H9 (cell line): ENCODE measurements at regions not wholly inside any gene's neighbourhood (a gene's known extent, or its start where the extent isn't known, plus 50 kb on each side); places are given as distances from the start of the nearest gene placed in this dataset.

Experiments used
- DNase-seq: peaks from one replicate; pipeline ENCODE4 v3.0.0-alpha.2; 2017
- H2AFZ ChIP-seq: one replicate; pipeline ENCODE4 v1.6.1; 2013; ENCODE audit warnings: mild to moderate bottlenecking, low read length, control low read depth, moderate library complexity
- H2AK5ac ChIP-seq: 2 replicates; pipeline ENCODE4 v1.6.1; 2013; ENCODE audit warnings: low read length, control low read depth, mixed read lengths; ENCODE audit not compliant: insufficient read length
- H2BK120ac ChIP-seq: one replicate; pipeline ENCODE4 v1.6.1; 2013; ENCODE audit warnings: low read depth, mild to moderate bottlenecking, low read length, control low read depth, inconsistent platforms; ENCODE audit not compliant: poor library complexity, severe bottlenecking
- H2BK12ac ChIP-seq: 2 replicates; pipeline ENCODE4 v1.6.1; 2013; ENCODE audit warnings: low read length, control low read depth, mixed read lengths, low read depth; ENCODE audit not compliant: insufficient read length
- H2BK15ac ChIP-seq: 2 replicates; pipeline ENCODE4 v1.6.1; 2013; ENCODE audit warnings: low read depth, low read length, control low read depth
- H2BK20ac ChIP-seq: one replicate; pipeline ENCODE4 v1.6.1; 2013; ENCODE audit warnings: low read depth, mild to moderate bottlenecking, low read length, control low read depth, inconsistent platforms; ENCODE audit not compliant: poor library complexity, severe bottlenecking
- H2BK5ac ChIP-seq: 2 replicates; pipeline ENCODE4 v1.6.1; 2013; ENCODE audit warnings: low read length, control low read depth, mixed read lengths; ENCODE audit not compliant: insufficient read length
- H3K14ac ChIP-seq: 2 replicates; pipeline ENCODE4 v1.6.1; 2013; ENCODE audit warnings: low read length, control low read depth; ENCODE audit not compliant: insufficient read depth
- H3K18ac ChIP-seq: 2 replicates; pipeline ENCODE4 v1.6.1; 2013; ENCODE audit warnings: low read depth, mild to moderate bottlenecking, mixed read lengths, low read length, control low read depth; ENCODE audit not compliant: insufficient read length
- H3K23ac ChIP-seq: 2 replicates; pipeline ENCODE4 v1.6.1; 2013; ENCODE audit warnings: low read length, control low read depth, mixed read lengths, low read depth; ENCODE audit not compliant: insufficient read length
- H3K23me2 ChIP-seq: 2 replicates; pipeline ENCODE4 v1.6.1; 2013; ENCODE audit warnings: low read depth, mild to moderate bottlenecking, mixed read lengths, low read length, control low read depth; ENCODE audit not compliant: insufficient read length, poor library complexity, severe bottlenecking
- H3K27ac ChIP-seq: 2 replicates; pipeline ENCODE4 v1.5.1; 2013; ENCODE audit warnings: low read length, control low read depth, mixed read lengths, low read depth; ENCODE audit not compliant: insufficient read length
- H3K27me3 ChIP-seq: 2 replicates; pipeline ENCODE4 v1.6.1; 2013; ENCODE audit warnings: low read length, control low read depth, inconsistent platforms; ENCODE audit not compliant: insufficient read depth
- H3K4ac ChIP-seq: 2 replicates; pipeline ENCODE4 v1.6.1; 2013; ENCODE audit warnings: low read depth, mild to moderate bottlenecking, control low read depth, inconsistent platforms, low read length, moderate library complexity
- H3K4me1 ChIP-seq: 2 replicates; pipeline ENCODE4 v1.6.1; 2013; ENCODE audit warnings: low read length, control low read depth, inconsistent platforms; ENCODE audit not compliant: insufficient read depth
- H3K4me2 ChIP-seq: 2 replicates; pipeline ENCODE4 v1.6.1; 2013; ENCODE audit warnings: low read length, control low read depth, mixed read lengths; ENCODE audit not compliant: insufficient read length, insufficient read depth
- H3K56ac ChIP-seq: 2 replicates; pipeline ENCODE4 v1.6.1; 2013; ENCODE audit warnings: low read depth, mild to moderate bottlenecking, mixed read lengths, low read length, control low read depth; ENCODE audit not compliant: insufficient read length
- H3K79me1 ChIP-seq: 2 replicates; pipeline ENCODE4 v1.6.1; 2013; ENCODE audit warnings: low read depth, mild to moderate bottlenecking, moderate library complexity, low read length, control low read depth, inconsistent platforms; ENCODE audit not compliant: insufficient read depth, poor library complexity, severe bottlenecking
- H3K79me2 ChIP-seq: 2 replicates; pipeline ENCODE4 v1.6.1; 2013; ENCODE audit warnings: low read length, control low read depth, inconsistent platforms; ENCODE audit not compliant: insufficient read depth
- H3K9ac ChIP-seq: 2 replicates; pipeline ENCODE4 v1.6.1; 2013; ENCODE audit warnings: low read length, control low read depth, mixed read lengths; ENCODE audit not compliant: insufficient read length; ENCODE audit errors: extremely low read depth
- H3K9me3 ChIP-seq: one replicate; pipeline ENCODE4 v1.6.1; 2013; ENCODE audit warnings: low read depth, low read length, inconsistent platforms; ENCODE audit not compliant: control insufficient read depth
- H3T11ph ChIP-seq: one replicate; pipeline ENCODE4 v1.6.1; 2013; ENCODE audit warnings: mild to moderate bottlenecking, low read length, control low read depth, inconsistent platforms
- H4K20me1 ChIP-seq: one replicate; pipeline ENCODE4 v1.6.1; 2013; ENCODE audit not compliant: control insufficient read depth, insufficient read length, insufficient read depth
- H4K5ac ChIP-seq: 2 replicates; pipeline ENCODE4 v1.6.1; 2013; ENCODE audit warnings: low read depth, mild to moderate bottlenecking, mixed read lengths, low read length, control low read depth; ENCODE audit not compliant: insufficient read length
- H4K8ac ChIP-seq: replicated peaks from 2 replicates; pipeline ENCODE4 v1.6.1; 2013; ENCODE audit warnings: low read length, control low read depth, mixed read lengths, low read depth; ENCODE audit not compliant: insufficient read length
- H4K91ac ChIP-seq: 2 replicates; pipeline ENCODE4 v1.6.1; 2013; ENCODE audit warnings: low read depth, mild to moderate bottlenecking, moderate library complexity, mixed read lengths, low read length, control low read depth; ENCODE audit not compliant: insufficient read length
- H3K27ac Mint-ChIP-seq, 3 experiments: 2 replicates in 2 of 3; 3 replicates in 1 of 3; pipeline ENCODE4 v1.8.0; 2020 to 2021; ENCODE audit warnings: mixed read lengths in 3 of 3, mild to moderate bottlenecking in 1 of 3, moderate library complexity in 1 of 3
- H3K27me3 Mint-ChIP-seq: 2 replicates; pipeline ENCODE4 v1.8.0; 2021; ENCODE audit warnings: low read depth, mild to moderate bottlenecking, moderate library complexity, mixed read lengths
- H3K36me3 Mint-ChIP-seq, 3 experiments: 2 replicates in 2 of 3; 3 replicates in 1 of 3; pipeline ENCODE4 v1.8.0; 2020 to 2021; ENCODE audit warnings: low read depth in 3 of 3, mixed read lengths in 3 of 3; ENCODE audit not compliant: insufficient read depth in 1 of 3
- H3K4me1 Mint-ChIP-seq, 2 experiments: 2 replicates each; pipeline ENCODE4 v1.8.0; 2020; ENCODE audit warnings: mixed read lengths in 2 of 2
- H3K4me3 Mint-ChIP-seq, 2 experiments: 2 replicates in 1 of 2; 3 replicates in 1 of 2; pipeline ENCODE4 v1.8.0; 2020 to 2021; ENCODE audit warnings: mild to moderate bottlenecking in 2 of 2, mixed read lengths in 2 of 2, moderate library complexity in 1 of 2
- H3K9me3 Mint-ChIP-seq, 2 experiments: 2 replicates in 1 of 2; 3 replicates in 1 of 2; pipeline ENCODE4 v1.8.0; 2020; ENCODE audit warnings: mild to moderate bottlenecking in 2 of 2, mixed read lengths in 2 of 2, moderate library complexity in 1 of 2
- WGBS: extraction: QIAGEN DNeasy Blood & Tissue Kit; methylation state at CpG from one replicate; pipeline ENCODE4 v1.1.7; 2013; ENCODE audit warnings: missing lambda C conversion rate, low lambda C conversion rate, mixed read lengths; ENCODE audit not compliant: insufficient read length; ENCODE audit errors: extremely low coverage; 5-methylcytosine and 5-hydroxymethylcytosine counted together
- TF ChIP-seq, protein P1 (sequence below): fragments of 200-600 bp; sonication (generic); conservative IDR thresholded peaks from 3 replicates; pipeline ENCODE4 v1.8.0; 2021; ENCODE audit warnings: antibody characterized with exemption, mild to moderate bottlenecking

- no peaks in the 10 kb centered on the region for H4K20me1 ChIP-seq
- Mint-ChIP-seq H3K36me3 (no peaks in the 10 kb centered on the region), H3K27ac (no peak overlapping the region), H3K9me3 (peaks cover 0 to 4% of the 10 kb centered on the region in 2 experiments; a peak in 2 of 5 replicates), H3K4me1 (no peaks in the 10 kb centered on the region), H3K4me3 (no peak overlapping the region), H3K27me3 (no peaks in the 10 kb centered on the region)
- no peak overlapping the region for H2BK20ac ChIP-seq
- H2BK12ac ChIP-seq, result no peak overlapping the region
- no peak overlapping the region for H4K5ac ChIP-seq
- H3K23ac ChIP-seq, result no peak overlapping the region
- no peak overlapping the region for H3K27ac ChIP-seq
- H2AK5ac ChIP-seq, result no peak overlapping the region
- no CpG with 5 or more reads among the region's 3 CpGs for WGBS
- H3K79me1 ChIP-seq, result no peaks in the 10 kb centered on the region
- H4K8ac ChIP-seq, result no peak overlapping the region
- DNase-seq, result no peak
- no peak overlapping the region for H2BK120ac ChIP-seq
- no peaks in the 10 kb centered on the region for H3K27me3 ChIP-seq
- no peak overlapping the region for H3K9ac ChIP-seq
- no peak overlapping the region for H2BK5ac ChIP-seq
- H3K56ac ChIP-seq, result no peak overlapping the region
- no peak overlapping the region for H4K91ac ChIP-seq
- no peak overlapping the region for H3K14ac ChIP-seq
- no peaks in the 10 kb centered on the region for H3K79me2 ChIP-seq
- H3K18ac ChIP-seq, result no peak overlapping the region
- no peaks in the 10 kb centered on the region for H3K4me1 ChIP-seq
- no peak overlapping the region for H3K4ac ChIP-seq
- H2AFZ ChIP-seq, result no peak overlapping the region
- no peak overlapping the region for H3T11ph ChIP-seq
- no peaks in the 10 kb centered on the region for H3K9me3 ChIP-seq
- no peak overlapping the region for H3K4me2 ChIP-seq
- TF ChIP-seq, protein P1, sequence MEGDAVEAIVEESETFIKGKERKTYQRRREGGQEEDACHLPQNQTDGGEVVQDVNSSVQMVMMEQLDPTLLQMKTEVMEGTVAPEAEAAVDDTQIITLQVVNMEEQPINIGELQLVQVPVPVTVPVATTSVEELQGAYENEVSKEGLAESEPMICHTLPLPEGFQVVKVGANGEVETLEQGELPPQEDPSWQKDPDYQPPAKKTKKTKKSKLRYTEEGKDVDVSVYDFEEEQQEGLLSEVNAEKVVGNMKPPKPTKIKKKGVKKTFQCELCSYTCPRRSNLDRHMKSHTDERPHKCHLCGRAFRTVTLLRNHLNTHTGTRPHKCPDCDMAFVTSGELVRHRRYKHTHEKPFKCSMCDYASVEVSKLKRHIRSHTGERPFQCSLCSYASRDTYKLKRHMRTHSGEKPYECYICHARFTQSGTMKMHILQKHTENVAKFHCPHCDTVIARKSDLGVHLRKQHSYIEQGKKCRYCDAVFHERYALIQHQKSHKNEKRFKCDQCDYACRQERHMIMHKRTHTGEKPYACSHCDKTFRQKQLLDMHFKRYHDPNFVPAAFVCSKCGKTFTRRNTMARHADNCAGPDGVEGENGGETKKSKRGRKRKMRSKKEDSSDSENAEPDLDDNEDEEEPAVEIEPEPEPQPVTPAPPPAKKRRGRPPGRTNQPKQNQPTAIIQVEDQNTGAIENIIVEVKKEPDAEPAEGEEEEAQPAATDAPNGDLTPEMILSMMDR, result no peak
- H3K23me2 ChIP-seq, result no peaks in the 10 kb centered on the region
- no peak overlapping the region for H2BK15ac ChIP-seq
Measured at GRCh38 chr5:92868442-92868841, 712.6 kb downstream of the NR2F1-AS1 start.
